Colon (tissue), 2 donors: ENCODE measurements at regions not wholly inside any gene's neighbourhood (a gene's known extent, or its start where the extent isn't known, plus 50 kb on each side); places are given as distances from the start of the nearest gene placed in this dataset.

Experiments used
- FAIRE-seq: peaks from 2 replicates; lab custom pipeline; 2012; peaks lifted over from hg19 to GRCh38; lab: Jason Lieb, UNC
- donor health status: control.
- donor health status: control.

DNA sequence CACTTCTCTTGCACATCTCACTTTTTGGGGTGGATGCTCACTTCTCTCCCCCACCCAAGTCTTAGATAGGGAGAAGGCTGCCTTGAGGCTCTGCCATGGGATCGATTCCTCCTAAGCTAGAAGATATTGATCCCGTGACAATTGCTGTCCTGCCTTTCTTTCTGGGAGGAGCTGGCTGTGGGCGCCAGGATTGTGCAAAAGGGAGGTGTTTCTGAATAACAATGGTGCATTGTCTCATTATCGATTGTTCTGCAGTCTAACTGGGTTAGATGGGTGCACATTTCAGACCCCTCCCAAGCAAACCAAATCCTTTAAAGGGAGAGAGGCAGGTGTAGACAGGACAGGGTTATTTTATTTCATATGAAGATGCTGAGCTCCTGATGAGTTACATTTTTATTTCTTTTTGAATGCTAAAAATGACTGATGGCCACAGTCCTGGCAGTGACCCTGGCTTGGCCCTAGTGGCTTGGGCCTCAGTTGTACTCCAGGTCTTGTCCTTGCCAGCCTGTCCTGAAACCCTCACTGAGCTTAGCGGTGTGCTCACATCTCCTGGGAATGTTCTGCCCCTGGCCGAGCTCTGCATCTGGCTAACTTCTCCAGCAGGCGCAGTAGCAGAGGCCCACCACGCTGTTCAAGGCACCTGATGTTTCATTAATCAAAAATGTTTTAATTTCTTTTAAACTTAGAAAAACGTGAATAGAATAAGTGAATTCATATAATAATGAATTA, 99.0 kb upstream of the KAZN start:
- FAIRE-seq = no peak

DNA sequence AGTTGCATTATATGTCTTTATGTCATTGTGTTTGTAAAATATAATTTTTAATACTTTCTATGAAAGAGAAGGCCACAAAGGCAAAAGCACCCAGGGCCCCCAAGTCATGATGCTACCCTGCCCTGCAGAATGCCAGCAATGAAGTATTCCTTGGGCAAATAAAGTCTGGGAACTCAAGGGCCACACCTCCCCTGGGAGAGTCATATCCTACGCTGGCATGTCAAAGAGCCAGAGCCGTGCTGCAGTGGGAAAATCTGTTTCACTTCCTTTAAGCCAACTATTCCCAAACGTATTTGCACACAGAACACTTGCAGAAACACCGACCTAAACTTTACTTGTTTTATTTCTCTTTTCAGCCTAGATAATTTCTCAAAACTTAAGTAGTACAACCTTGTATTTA, 98.4 kb upstream of the KAZN start:
- no peak for FAIRE-seq

DNA sequence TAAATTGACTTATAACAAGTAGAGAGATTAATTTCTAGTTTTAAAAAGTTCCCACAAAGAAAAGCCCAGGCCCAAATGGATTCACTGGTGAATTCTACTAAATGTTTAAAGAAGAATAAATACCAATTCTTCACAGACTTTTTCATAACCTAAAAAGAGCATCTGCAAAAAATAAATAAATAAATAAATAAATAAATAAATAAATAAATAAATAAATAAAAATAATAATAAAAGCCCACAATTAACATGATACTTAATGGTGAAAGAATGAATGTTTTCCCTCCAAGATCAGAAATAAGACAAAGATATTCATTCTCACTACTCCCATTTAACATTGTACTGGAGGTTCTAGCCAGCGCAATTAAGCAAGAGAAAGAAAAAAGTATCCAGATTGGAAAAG, 97.6 kb upstream of the KAZN start:
- no peak for FAIRE-seq

DNA sequence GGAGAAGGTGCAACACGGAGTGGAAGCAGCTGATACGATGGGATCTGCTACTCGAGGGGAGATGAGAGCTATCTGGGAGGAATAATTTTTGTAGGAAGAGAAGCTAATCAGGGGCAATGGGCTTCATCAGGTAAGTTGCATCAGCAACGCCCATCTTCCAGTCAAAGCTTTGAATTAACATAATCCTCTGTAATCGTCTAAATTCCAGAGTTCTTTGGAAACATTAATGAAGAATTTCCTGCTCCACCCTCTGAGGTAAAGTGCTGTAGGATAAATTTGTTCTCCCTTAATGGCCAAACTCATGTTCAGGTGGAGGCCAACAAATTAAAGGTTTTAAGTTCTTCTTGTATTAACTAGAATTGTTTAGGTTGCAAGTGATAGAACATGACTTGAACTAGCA, 94.0 kb upstream of the KAZN start:
- FAIRE-seq = no peak

DNA sequence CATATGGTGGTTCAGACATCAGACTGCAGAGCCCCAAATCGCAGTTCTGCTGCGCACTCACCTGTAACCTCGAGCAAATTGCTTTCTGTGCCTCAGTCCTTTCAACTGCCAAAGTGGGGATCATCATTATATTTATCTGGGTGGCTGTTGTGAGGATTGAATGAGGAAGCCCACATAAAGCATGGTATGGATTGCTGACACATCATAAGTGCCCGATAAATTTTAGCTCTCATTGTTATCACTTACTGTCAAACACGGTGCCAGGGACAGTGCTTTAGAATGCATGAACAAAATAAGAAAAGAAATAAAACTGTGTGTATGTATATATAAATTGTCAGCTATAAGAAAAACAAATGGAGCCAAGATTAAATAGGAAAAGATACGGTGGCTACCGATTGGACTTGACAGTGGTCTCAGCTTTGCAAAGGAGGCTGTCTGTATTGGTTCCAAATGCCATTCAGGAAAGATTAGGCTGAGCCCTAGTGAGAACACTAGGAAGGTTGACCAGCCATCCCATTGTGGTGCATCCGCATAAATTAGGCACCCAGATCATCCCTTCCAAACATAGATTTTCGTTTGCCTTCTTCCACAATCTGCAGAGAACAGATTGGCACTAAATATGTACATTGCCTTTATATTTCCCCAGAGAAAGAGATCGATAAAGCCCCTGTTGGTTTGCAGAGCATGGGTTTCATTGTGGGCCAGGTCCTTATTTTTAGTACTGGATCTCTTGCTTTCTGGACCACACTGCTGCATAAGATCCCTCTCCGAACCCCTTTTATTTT, 91.8 kb upstream of the KAZN start:
- no peak for FAIRE-seq

DNA sequence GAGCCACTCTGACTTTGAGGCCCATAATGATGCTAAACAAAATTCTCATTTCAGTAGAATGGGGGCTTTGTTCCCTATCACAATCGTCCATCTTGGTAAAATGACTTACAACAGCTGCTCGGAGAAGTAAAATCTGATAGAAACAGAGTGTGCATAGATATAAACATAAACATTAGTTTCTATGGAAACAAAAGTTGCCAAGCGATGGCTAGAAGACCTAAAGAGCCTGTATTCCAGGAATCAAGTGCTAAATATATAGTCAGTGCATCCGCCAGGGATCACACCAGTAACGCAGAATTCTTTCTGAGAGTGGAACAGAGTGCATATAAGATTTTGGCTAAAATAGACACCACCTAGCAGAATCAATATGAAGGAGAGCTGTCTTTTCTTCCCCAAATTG, 91.2 kb upstream of the KAZN start:
- FAIRE-seq = no peak

DNA sequence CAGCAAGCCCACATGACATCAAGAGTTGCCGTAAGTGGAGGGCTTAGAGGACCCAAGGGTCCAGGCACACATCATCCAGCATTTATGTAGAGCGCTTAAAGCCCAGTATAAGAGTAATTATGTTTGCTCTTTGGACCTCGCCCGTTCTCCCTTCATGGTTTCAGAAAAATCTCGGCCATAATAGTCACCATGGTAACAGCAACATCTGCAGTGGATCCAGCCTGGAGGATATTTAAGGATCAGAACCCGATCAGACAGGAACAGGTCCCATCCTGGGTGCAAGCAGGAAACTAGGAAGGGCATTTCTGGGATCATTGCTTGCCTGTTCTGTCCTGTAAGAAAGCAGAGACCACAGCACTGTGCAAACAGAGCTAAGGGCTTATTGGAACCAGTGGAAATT, 89.9 kb upstream of the KAZN start:
- FAIRE-seq = no peak

DNA sequence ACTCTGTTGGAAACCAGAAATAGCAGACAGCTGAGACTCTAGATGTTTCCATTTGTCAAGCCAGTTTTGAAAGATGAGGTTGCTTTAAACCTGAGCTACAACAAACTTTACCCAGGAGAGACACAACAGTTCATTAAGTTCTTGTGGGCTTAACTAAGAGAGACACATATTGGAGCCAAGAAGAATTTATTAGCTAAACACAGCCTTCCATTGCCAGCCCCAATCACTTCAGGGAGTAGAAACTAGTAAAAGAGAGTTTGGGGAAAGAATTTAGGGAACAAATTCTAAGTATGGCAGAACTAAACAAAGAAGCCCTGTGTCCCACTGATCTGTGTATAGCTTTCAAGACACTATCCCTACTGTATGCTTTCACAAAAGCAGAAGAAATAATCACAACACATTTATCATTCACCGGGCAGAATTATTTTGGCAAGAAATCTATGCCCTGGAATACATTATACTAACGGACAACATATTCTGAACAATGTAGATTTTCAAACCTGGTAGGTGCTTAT, 87.3 kb upstream of the KAZN start:
- FAIRE-seq = no peak

DNA sequence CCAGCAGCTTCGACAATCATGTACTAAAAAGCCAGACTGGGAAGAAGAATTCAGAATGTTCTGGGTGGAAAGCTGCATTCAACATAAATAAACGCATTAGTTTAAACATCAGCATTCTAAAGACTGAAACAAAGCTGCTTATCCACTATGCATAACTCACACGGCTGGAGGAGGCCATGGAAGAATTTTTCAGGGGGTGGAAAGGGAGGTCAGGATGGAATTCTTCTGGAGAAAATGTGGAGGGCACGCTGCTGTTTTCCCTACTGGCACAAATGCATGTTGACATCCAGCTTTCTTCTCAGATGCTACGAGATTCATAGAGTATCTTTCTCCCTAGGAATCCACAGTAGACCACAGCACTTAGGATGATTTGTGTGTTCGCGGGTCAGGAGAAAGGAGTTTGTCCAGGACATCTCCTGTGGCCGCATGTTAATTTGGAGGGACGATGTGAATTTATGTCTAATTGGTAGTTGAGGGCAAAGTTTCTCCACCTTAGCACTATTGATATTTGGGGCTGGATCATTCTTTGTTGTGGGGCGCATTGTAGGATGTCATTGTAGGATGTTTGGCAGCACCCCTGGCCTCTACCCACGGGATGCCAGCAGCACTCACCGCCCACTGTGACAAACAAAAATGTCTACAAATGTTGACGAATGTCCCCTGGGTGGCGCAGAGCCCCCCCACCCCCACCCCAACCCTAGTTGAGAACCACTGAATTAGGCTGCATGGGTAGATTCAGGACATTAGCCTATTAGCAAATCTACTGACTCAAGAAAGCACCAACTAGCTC, 86.5 kb upstream of the KAZN start:
- no peak for FAIRE-seq

DNA sequence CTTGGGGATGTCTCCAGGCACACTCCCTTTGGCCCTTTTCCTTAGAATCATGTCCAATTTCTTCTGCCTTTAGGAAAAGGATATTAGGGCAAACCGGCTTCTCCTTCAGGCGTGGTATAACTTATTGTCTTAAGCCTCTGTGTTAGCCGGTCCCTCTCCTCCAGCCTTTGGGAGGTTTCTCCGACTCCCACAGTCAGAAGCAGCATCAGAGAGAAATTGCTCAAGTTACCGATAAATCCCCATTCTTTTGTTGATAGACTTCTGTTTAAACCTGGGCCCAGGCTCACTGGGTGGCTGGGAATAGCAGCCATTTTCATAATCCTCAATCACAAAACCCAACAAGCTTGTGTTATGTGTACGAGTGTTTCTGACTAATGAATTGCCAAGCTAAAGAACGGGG, 85.4 kb upstream of the KAZN start:
- no peak for FAIRE-seq

DNA sequence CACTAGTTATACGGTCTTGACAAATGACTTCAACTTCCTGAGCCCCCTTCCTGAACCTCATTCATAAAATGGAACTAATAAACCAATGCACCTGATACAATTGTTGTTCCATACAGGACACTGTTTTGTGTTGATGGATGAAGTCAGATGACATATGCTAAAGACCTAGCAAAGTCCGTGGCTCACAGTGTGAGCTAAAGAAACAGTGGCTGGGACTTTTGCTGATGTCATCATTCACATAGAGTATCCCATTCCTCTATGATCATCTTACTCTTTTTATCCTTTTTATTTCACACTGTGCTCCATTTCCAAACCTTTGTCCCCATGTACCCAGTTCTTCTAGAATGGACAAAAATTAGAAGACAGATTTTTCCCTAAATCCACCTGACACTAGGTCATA, 83.7 kb upstream of the KAZN start:
- no peak for FAIRE-seq

DNA sequence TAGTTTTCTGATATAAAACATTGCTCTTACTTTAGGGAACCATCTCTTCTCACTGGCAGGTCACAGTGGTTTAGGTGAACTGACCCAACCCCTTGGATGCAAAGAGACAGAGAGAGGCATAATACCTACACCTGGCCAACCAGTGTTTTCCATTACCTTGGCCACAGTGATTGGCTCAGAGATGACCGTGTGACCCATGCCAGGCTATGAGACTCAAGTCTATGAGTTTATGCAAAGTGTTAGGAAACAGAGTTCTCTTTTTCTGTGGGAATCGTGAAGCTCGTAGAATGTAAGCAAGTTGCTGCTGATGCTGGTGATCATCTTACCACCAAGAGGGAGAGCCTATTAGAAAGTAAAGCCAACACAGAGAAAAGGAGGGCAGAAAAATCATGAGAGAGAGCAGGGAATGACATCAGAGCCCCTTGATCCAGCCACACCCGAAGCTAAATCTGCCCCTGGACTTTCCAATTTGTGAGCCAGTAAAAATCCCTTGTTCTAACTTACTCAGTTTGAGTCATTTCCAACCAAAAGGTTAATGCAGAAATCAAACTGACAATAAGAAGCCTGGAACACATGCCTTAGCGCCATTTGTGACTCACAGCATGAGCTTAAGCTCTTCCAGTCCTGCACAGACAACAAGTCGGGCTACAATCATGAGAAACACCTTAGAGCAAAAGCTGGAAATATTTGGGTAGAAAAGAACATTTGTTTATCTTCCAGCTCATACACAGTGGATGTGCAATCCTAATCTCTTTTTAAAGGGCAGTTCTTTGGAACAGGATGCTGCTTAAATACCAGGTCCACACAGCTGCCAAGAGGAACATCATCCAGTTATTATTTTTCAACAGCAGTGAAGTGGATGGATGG, 81.3 kb upstream of the KAZN start:
- FAIRE-seq = no peak

DNA sequence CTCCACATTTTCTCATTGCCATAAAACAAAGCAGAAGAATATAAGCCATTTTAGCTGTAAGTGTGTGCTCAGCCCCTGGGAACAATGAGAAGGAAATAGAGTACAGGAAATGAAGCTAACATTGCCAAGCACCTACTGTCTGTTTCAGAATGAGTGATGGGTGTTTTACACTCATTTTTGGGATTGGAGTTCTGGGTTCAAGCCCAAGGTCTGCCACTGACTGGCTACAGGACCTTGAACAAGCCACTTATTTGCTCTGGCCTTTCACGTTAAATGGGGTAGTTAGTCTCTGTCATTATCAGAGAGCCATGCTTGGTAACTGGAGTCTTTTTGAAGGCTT, 80.7 kb upstream of the KAZN start:
- no peak for FAIRE-seq

DNA sequence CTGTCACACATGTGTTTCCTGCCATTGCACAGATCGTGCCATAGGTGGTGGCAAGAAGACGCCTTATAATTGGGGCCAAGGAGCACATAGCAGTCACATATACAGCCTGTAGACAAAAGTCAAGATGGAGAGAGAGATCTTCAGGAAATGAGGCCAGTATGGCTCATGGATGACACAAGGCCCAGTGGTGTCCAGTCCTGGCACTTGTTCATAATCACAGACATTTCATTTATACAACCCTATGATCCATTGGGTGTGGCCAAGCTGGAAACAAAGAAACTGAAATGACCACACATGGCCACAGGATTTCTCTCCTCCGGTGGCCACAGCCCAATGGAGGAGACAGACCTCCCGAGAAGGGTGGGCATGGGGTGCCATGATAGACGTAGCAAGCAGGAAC, 78.5 kb upstream of the KAZN start:
- FAIRE-seq = no peak

DNA sequence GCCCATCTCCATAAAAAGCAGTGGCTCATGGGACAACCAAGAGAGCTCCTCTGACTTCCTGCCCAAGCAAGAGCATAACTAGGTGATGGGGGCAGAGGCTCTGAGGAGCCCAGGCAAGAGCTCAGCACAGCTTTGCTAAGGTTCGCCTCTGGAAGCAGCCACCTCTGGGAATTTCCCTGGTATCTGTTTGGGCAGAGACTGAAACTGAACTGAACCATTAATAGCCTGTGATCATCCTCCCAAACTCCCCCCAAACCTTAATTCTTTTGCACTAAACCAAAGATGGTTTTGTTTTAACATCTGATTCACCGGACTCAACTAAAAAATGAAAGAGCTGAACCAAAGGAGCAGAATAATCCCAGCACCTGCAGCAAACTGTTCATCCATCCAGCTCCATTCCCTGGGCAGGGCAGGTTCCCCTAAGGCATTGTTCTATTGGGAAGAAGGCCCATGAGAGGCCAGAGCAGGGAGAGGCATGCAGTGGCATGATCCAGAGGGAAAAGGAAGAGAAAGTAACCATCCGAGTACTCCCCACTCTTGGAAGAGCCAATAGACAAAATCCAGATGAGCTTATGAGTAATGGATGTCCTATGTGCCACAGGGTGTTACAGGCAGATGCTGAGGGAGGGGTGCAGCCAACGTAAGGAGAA, 77.8 kb upstream of the KAZN start:
- no peak for FAIRE-seq

DNA sequence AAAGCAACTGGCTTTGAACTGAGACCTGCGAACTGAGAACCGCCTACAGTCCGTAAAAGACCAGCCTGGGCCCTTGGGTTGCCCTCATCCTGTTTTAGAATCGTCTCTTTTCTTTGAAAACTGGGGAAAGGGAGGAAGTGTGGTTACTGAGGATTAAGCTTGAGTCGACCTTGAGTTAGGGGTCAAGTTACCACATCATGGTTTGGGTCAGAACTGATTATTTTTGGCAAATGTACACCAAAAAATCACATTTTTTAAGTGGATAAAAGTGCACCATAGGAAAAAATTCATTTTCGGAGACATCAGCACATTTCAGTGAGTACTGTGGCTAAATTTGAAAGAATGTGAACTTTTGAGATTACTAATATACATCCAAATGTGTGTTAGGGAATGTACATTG, 76.9 kb upstream of the KAZN start:
- no peak for FAIRE-seq

DNA sequence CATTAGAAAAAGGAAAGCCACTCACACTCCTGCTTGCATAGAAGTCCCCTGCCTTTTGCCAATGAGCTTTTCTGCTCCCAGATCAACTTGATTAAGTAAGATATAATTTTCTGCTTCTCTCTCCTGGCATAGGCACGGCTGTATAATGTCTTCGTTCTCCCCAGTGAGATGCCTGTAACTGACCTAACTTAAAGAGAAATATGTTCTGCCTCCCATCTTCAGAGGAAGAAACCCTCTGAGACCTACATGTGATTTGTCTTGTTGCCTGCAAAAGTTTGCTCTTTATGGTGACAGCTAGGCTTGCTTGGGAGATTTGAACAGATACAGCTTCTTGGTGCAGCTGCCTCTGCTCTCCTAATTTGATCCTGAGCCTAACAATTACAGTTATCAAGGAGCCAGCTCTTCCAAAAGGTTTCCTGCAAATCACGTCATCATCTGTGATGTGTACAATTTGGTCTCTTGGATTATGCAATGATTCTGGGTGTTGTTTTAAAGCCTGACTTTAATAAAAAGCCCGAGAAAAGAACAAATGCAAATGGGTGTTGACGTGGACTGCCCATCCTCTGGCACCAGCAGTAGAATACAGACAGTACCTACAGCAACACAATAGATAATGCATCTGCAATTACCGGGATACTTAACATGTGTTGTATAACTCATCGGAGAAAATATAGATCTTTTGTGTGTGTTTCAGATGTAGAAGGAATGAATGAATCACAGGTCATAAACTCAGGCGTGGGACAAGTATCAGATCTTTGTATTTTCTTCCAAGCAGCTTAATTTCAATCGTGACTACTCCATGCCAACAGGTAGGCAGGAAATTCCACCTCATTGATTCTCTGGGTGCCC, 76.2 kb upstream of the KAZN start:
- FAIRE-seq = no peak

DNA sequence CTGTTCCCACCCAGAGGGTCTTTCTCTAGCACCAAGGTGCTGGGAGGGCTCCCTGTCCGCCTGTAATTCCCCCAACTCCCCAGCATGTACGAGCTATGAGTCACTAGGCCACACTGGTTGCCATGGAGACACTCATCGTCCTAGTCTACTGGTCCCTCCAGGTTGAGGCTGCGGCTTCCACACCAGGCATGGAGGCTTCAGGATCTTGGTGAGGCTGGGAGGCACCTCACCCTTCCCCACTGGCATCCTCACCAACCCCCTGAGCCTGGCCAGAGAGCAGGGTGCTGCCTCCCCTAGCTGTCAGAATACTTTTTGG, 75.6 kb upstream of the KAZN start:
- FAIRE-seq = no peak

DNA sequence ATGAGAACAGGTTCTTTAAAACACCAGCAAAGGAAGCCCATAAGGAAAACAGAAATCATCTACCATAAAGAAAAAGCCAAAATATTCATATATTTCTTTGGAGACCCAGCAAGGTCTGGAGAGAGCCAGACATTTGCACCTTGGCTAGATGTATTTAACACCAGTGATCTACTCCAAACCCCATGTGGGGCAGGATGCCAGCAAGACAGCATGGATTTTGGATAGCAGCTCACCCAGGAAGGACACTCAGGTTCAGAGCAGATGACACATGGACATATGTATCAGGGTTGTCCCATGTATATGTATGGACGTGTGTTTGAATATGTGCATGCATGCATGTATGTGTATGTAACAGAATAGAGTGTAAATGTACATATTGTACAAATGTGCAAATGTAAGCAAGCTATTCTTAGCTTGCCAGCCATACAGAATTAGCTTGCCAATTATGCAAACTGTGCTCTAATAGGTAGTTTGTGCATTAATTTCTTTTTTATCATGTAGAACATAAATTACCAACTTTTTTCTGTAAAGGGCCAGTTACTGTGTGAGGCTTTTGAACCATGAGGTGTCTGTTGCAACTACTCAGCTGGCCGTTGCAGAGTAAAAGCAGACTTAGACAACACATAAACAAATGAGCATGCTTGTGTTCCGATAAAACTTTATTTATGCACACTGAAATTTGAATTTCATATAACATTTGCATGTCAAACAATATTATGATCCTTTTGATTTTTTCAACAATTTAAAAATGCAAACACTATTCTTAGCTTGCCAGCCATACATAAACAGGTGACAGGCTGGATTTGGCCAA, 73.5 kb upstream of the KAZN start:
- no peak for FAIRE-seq

DNA sequence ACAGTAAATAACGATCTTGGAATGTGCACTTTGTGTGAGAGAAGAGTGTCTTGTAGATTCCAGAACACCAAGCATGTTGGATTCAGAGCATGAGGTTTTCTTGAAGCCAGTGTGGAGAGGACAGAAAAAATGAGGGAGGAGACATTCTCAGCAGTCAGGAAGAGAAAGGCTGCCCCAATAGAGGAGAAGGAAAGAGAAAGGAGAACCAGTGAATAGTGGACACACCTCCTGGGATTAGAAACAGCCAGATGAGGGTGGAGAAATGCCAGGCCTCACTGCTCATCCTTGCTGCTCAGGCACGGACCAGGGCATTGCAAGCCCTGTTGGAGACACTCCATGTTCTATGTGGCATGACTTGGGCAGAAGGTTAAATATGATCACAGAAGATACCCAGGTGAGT, 69.0 kb upstream of the KAZN start:
- no peak for FAIRE-seq
